Gastroesophageal sphincter (tissue), 4 donors: ENCODE measurements at regions not wholly inside any gene's neighbourhood (a gene's known extent, or its start where the extent isn't known, plus 50 kb on each side); places are given as distances from the start of the nearest gene placed in this dataset.

Experiments used
- ATAC-seq: fragments of 150-250 bp; one replicate; pipeline ENCODE4 v1.9.1; 2016; ENCODE audit warnings: mild to moderate bottlenecking, moderate library complexity
- H3K27ac ChIP-seq, 4 donors: fragments of 200-600 bp; sonication (generic) in 3 of 4; 1 replicate in 3 of 4; 2 replicates in 1 of 4; pipeline ENCODE4 v1.5.1; 2016 to 2019
- H3K27me3 ChIP-seq: fragments of 200-600 bp; sonication (generic); one replicate; pipeline ENCODE4 v1.5.1; 2019
- H3K36me3 ChIP-seq, 2 donors: fragments of 200-600 bp; sonication (generic); one replicate each; pipeline ENCODE4 v1.5.1; 2019; ENCODE audit warnings: control low read depth in 1 of 2
- H3K4me1 ChIP-seq, 3 donors: fragments of 200-600 bp; sonication (generic); 1 replicate in 2 of 3; 2 replicates in 1 of 3; pipeline ENCODE4 v1.5.1; 2016 to 2019; ENCODE audit warnings: control low read depth in 2 of 3
- H3K4me3 ChIP-seq, 2 donors: fragments of 200-600 bp; sonication (generic); one replicate each; pipeline ENCODE4 v1.5.1; 2019; ENCODE audit warnings: mild to moderate bottlenecking in 1 of 2, moderate library complexity in 1 of 2
- H3K9me3 ChIP-seq, 3 donors: fragments of 200-600 bp; sonication (generic); one replicate each; pipeline ENCODE4 v1.5.1; 2017 to 2019; ENCODE audit warnings: control low read depth in 2 of 3
- EP300 ChIP-seq: sonication (generic); formaldehyde crosslinking; IDR thresholded peaks from one replicate; pipeline ENCODE4 v1.6.1; 2017; ENCODE audit warnings: antibody characterized with exemption, mild to moderate bottlenecking
- POLR2A ChIP-seq, 2 donors: fragments of 450-650 bp; IDR thresholded peaks; one replicate each; pipeline ENCODE4 v1.6.1; 2017; ENCODE audit warnings: antibody characterized with exemption in 2 of 2, mild to moderate bottlenecking in 2 of 2, moderate library complexity in 1 of 2
- POLR2AphosphoS5 ChIP-seq: sonication (generic); formaldehyde crosslinking; IDR thresholded peaks from one replicate; pipeline ENCODE4 v1.6.1; 2017; ENCODE audit warnings: antibody characterized with exemption
- WGBS, 2 donors: methylation state at CpG; one replicate each; pipeline ENCODE4 v1.1.5; 2018; ENCODE audit warnings: low coverage in 1 of 2; 5-methylcytosine and 5-hydroxymethylcytosine counted together
- TF ChIP-seq, protein P1 (sequence below), 4 experiments: fragments of 200-600 bp in 2 of 4; fragments of 450-650 bp in 2 of 4; sonication (generic) in 1 of 4; IDR thresholded peaks; one replicate each; pipeline ENCODE4 v1.5.1; 2017 to 2019; ENCODE audit warnings: antibody characterized with exemption in 4 of 4, mild to moderate bottlenecking in 2 of 4, moderate library complexity in 2 of 4

DNA sequence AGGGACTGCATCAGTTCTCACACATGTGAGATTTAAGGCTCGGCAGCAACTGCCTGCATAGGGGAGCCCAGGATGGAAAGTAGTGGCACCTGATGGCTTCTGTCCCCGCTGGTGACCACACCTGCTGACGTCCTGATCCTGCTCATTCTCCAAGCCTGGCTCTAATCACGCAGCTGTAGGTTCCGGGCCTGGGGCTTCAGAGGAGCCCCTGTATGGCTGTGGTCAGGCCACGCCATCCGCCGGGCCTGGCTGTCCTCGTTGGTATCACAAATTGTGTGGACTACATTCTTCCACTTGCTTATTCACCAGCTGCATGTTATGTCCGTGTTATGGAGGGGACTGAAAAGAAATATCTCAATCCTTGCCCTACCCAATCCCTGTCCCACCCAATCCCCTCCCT is 580.0 kb downstream of the TBC1D22A start:
- no peak overlapping the region for H3K4me3 ChIP-seq
- TF ChIP-seq, protein P1, sequence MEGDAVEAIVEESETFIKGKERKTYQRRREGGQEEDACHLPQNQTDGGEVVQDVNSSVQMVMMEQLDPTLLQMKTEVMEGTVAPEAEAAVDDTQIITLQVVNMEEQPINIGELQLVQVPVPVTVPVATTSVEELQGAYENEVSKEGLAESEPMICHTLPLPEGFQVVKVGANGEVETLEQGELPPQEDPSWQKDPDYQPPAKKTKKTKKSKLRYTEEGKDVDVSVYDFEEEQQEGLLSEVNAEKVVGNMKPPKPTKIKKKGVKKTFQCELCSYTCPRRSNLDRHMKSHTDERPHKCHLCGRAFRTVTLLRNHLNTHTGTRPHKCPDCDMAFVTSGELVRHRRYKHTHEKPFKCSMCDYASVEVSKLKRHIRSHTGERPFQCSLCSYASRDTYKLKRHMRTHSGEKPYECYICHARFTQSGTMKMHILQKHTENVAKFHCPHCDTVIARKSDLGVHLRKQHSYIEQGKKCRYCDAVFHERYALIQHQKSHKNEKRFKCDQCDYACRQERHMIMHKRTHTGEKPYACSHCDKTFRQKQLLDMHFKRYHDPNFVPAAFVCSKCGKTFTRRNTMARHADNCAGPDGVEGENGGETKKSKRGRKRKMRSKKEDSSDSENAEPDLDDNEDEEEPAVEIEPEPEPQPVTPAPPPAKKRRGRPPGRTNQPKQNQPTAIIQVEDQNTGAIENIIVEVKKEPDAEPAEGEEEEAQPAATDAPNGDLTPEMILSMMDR (IDR thresholded peaks at IDR 0.05), result no peak
- TF ChIP-seq POLR2A (IDR thresholded peaks at IDR 0.05) (no peak), POLR2AphosphoS5 (no peak), EP300 (no peak)
- peaks cover 46% of the 10 kb centered on the region for H3K27me3 ChIP-seq
- no peaks in the 10 kb centered on the region for H3K4me1 ChIP-seq
- ATAC-seq, result no peak
- H3K9me3 ChIP-seq, result no peaks in the 10 kb centered on the region
- H3K27ac ChIP-seq, result no peak overlapping the region
- H3K36me3 ChIP-seq, result no peaks in the 10 kb centered on the region
- WGBS, 2 donors, result 90 to 91% methylated on average over 5 to 9 of the region's 10 CpGs

DNA sequence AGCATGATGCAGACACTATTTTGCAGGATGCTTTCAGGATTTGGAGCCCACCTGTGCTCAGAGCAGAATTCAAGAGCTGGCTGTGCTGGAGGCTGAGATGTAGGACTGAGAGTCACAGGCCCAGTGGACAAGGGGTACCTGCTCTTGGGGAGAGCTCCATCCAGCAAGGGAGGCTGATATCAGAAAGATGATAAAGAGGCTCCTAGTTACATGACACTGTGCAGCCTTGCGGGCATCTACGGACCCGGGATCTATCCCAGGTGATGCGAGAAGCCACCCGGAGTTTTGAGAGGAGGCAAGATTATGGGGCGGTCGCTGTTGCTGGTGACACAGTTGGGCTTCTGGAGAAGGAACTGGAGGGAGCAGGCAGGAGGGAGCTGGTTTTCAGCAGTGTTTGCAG is 579.0 kb downstream of the TBC1D22A start:
- H3K4me3 ChIP-seq, result no peak overlapping the region
- no peak for ATAC-seq
- no peaks in the 10 kb centered on the region for H3K36me3 ChIP-seq
- WGBS, 2 donors, result 83% methylated on average over 4 of the region's 7 CpGs; no CpG with 5 or more reads in 1 of the 2 donors
- H3K27me3 ChIP-seq, result peaks cover 46% of the 10 kb centered on the region
- no peaks in the 10 kb centered on the region for H3K9me3 ChIP-seq
- TF ChIP-seq POLR2AphosphoS5, result no peak
- TF ChIP-seq, protein P1 (IDR thresholded peaks at IDR 0.05), result no peak
- no peak for TF ChIP-seq POLR2A (IDR thresholded peaks at IDR 0.05)
- TF ChIP-seq EP300, result no peak
- H3K4me1 ChIP-seq, result no peaks in the 10 kb centered on the region
- no peak overlapping the region for H3K27ac ChIP-seq

DNA sequence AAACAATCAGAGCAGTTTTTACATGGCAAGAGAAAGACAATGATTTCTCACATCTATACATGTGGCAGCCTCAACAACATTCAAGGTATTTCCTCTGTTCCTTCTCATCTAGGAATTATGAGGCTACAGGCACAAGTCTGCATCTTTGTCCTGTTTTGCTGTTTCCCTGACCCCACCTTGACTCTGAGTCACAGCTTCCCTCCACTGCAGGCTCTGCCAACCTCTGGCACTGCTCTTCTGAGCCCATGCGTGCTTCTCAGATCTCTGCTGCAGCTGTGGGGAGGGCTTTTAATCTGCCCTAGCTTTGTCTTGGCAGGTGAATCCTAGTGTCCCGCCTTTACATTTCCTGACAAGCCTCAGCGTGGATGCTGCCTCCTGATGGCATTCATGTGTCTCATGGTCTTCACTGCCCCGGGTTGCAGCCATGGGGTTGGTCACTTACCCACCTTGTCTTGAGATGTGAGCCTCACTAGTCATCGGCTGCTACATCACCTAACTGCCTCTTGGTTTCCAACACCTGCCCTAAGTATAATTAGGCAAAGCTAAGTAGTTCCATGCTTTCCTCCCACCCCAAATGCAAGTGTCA is 578.5 kb downstream of the TBC1D22A start:
- Histone ChIP-seq H3K9me3 (no peaks in the 10 kb centered on the region), H3K27me3 (peaks cover 46% of the 10 kb centered on the region), H3K36me3 (no peaks in the 10 kb centered on the region), H3K27ac (no peak overlapping the region), H3K4me1 (no peaks in the 10 kb centered on the region), H3K4me3 (no peak overlapping the region)
- ATAC-seq, result no peak
- 70 to 79% methylated on average over 4 to 5 of the region's 5 CpGs for WGBS, 2 donors
- no peak for TF ChIP-seq POLR2AphosphoS5
- TF ChIP-seq, protein P1 (IDR thresholded peaks at IDR 0.05), result no peak
- no peak for TF ChIP-seq EP300
- no peak for TF ChIP-seq POLR2A (IDR thresholded peaks at IDR 0.05)

DNA sequence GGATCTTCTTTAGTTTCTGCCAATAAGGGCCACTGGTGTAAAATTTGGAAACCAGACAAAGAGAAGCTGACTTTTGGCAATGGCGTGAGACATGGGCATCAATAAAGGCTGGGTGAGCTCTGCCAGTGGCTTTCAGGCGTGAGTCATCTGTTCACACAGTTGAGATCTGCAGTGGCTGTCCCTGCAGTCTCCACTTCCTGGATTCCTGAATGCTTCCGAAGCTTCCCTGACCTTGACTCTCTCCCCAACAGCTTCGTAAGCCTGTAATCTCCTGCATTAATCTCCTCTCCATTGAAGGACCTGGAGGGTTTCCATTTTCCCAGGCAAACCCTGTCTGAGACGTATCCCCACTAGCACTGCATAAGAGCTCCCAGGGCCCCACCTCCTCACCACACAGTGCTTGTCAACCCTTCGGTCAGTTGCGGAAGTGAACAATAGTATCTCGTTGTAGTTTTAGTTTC is 574.7 kb downstream of the TBC1D22A start:
- Histone ChIP-seq H3K36me3 (no peaks in the 10 kb centered on the region), H3K4me1 (no peaks in the 10 kb centered on the region), H3K27ac (no peak overlapping the region), H3K4me3 (no peak overlapping the region), H3K27me3 (peaks cover 27% of the 10 kb centered on the region), H3K9me3 (peaks cover 0 to 13% (median 0%) of the 10 kb centered on the region in 3 donors)
- 45 to 57% methylated on average over 7 of the region's 8 CpGs for WGBS, 2 donors
- ATAC-seq, result no peak
- TF ChIP-seq POLR2A (IDR thresholded peaks at IDR 0.05) (no peak), EP300 (no peak)
- TF ChIP-seq, protein P1 (IDR thresholded peaks at IDR 0.05), result no peak

DNA sequence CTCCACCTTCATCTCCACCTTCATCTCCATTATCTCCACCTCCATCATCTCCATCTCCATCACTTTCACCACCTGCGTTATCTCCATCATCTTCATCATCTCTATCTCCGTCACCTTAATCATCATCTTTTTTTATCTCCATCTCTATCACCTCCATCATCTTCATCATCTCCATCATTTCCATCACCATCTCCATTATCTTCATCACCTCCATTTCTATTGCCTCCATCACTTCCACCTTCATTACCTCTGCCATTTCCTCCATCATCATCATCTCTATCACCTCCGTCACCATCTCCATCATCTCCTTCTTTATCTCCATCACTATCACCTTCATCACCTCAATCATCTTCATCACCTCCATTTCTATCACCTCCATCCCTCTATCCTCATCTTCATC is 573.5 kb downstream of the TBC1D22A start:
- Histone ChIP-seq H3K4me1 (no peaks in the 10 kb centered on the region), H3K27ac (no peak overlapping the region), H3K27me3 (peaks cover 25% of the 10 kb centered on the region), H3K36me3 (no peaks in the 10 kb centered on the region), H3K4me3 (no peak overlapping the region), H3K9me3 (peaks cover 0 to 13% (median 0%) of the 10 kb centered on the region in 3 donors)
- TF ChIP-seq POLR2AphosphoS5, result no peak
- no peak for TF ChIP-seq POLR2A (IDR thresholded peaks at IDR 0.05)
- no peak for TF ChIP-seq EP300
- TF ChIP-seq, protein P1 (IDR thresholded peaks at IDR 0.05), result no peak
- ATAC-seq, result no peak
- 71 to 91% methylated on average over 3 of the region's 3 CpGs for WGBS, 2 donors
